IMR-90 (cell line): ENCODE measurements at regions not wholly inside any gene's neighbourhood (a gene's known extent, or its start where the extent isn't known, plus 50 kb on each side); places are given as distances from the start of the nearest gene placed in this dataset.

Source experiments
- NFE2L2 ChIP-seq: fragments of 150-350 bp; IDR thresholded peaks from 2 replicates; pipeline ENCODE4 v1.6.1; 2016; ENCODE audit warnings: low read depth, mild to moderate bottlenecking, low read length
- POLR2A ChIP-seq: IDR thresholded peaks from 2 replicates; pipeline ENCODE4 v1.6.1; 2012; ENCODE audit warnings: mild to moderate bottlenecking, low read depth, low read length
- RAD21 ChIP-seq: IDR thresholded peaks from 2 replicates; pipeline ENCODE4 v1.6.1; 2012; ENCODE audit warnings: low read length, improper control_type of control experiment
- TF ChIP-seq, protein P1 (sequence below): conservative IDR thresholded peaks from 2 replicates; pipeline ENCODE4 v1.5.1; 2012; ENCODE audit warnings: mild to moderate bottlenecking, low read depth, low read length, improper control_type of control experiment
- TF ChIP-seq, protein P2 (sequence below): fragments of 150-350 bp; IDR thresholded peaks from 2 replicates; pipeline ENCODE4 v1.6.1; 2017; ENCODE audit warnings: mild to moderate bottlenecking, antibody characterized with exemption, low read length, low read depth

DNA sequence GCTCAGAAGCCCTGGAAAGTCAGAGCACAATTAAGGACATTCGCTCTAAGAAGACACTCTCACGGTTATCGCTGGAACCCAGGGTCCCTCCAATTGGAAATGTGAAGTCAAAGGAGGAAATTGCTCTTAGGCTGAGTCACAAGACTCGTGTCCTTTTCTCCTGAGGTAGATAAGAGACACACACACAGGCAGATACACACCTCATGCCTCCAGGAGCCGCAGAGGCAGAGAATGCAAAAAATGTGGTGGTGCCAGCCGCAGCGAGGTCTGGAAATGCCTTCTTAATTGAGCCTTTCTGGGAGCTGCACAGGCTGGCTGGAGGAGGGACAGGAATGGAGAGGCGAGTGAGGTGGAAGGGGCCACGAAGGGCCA is 189.3 kb downstream of the OPA1 start:
- TF ChIP-seq, protein P1, sequence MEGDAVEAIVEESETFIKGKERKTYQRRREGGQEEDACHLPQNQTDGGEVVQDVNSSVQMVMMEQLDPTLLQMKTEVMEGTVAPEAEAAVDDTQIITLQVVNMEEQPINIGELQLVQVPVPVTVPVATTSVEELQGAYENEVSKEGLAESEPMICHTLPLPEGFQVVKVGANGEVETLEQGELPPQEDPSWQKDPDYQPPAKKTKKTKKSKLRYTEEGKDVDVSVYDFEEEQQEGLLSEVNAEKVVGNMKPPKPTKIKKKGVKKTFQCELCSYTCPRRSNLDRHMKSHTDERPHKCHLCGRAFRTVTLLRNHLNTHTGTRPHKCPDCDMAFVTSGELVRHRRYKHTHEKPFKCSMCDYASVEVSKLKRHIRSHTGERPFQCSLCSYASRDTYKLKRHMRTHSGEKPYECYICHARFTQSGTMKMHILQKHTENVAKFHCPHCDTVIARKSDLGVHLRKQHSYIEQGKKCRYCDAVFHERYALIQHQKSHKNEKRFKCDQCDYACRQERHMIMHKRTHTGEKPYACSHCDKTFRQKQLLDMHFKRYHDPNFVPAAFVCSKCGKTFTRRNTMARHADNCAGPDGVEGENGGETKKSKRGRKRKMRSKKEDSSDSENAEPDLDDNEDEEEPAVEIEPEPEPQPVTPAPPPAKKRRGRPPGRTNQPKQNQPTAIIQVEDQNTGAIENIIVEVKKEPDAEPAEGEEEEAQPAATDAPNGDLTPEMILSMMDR = no peak
- TF ChIP-seq POLR2A = no peak
- TF ChIP-seq, protein P2, sequence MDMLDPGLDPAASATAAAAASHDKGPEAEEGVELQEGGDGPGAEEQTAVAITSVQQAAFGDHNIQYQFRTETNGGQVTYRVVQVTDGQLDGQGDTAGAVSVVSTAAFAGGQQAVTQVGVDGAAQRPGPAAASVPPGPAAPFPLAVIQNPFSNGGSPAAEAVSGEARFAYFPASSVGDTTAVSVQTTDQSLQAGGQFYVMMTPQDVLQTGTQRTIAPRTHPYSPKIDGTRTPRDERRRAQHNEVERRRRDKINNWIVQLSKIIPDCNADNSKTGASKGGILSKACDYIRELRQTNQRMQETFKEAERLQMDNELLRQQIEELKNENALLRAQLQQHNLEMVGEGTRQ = no peak
- TF ChIP-seq RAD21 = no peak
- no peak for TF ChIP-seq NFE2L2
